ENCODE measurements at regions not wholly inside any gene's neighbourhood (a gene's known extent, or its start where the extent isn't known, plus 50 kb on each side); places are given as distances from the start of the nearest gene placed in this dataset.
"Not testable (repeated sequence)": the region's sequence is repeated elsewhere in the genome, so short reads cannot be mapped to it uniquely, and the experiment has no call there.

DNA sequence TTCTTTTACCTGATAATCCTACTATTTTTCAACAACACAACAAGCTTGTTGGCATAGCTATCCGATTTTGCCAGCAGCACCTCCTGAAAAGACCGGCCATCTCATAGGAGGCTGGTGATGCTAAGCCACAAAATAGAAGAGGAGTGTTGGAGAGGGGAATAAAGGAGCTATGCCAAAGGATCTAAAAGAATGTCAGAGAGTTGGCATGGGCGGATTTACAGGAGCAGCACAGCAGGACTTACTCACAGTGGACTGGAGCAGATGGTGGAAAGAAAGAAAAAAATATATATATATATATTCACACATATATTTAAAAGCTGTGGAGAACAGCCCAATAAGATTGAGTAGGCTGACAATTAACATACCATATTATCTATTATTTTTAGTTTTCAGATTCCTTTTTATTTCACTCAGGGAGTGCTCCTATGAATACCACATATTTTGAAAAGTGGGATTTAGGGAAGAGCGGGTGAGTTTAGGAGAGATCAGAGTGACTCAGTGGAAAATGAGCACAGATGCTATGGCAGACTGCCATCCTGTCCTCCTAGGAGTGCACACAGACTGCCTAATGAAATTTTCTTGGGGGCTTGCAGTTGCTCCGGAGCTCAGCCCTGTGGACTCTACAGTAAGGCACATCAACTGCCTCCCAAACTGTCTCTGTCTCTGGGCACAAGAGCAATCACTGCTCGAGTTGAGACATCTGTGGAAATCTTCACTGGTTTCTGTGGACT is 394.4 kb upstream of the CHRM3 start:
- DNase-seq: no peak

DNA sequence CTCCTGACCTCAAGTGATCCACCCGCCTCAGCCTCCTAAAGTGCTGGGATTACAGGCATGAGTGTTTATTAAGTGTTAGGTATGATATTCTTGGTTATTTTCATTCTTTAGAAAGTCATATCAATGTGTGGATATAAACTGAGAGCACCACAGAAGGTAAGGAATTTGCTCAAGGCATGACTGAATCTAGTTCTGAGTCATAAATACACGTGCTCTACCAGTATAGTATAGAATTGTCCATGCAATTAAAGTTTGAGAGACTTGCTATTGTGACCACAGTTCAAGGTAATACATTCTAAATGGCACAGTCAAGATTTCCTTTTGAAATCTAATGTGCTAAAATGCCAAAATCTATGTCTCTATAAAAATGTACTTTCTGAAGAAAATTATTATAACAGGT is 401.1 kb upstream of the CHRM3 start:
- no peak for DNase-seq

DNA sequence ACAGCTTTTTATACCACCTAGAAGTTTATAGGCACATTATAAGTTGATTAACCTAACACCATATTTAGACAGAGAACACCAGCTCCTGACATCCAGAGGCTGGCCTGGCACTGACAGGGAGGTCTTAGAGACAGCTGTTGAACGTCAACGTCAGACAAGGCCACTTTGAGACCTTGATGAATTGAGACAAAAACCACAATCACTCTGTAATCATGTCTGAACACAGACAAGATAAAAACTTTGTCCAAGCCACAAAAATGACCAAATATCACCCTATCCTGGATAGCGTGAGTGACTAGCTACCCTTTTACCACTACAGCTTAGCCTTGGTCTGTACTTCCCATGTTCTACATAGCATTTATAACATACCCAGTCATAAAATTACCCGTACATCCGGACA is 403.6 kb upstream of the CHRM3 start:
- peak; percentile 74 for DNase-seq

DNA sequence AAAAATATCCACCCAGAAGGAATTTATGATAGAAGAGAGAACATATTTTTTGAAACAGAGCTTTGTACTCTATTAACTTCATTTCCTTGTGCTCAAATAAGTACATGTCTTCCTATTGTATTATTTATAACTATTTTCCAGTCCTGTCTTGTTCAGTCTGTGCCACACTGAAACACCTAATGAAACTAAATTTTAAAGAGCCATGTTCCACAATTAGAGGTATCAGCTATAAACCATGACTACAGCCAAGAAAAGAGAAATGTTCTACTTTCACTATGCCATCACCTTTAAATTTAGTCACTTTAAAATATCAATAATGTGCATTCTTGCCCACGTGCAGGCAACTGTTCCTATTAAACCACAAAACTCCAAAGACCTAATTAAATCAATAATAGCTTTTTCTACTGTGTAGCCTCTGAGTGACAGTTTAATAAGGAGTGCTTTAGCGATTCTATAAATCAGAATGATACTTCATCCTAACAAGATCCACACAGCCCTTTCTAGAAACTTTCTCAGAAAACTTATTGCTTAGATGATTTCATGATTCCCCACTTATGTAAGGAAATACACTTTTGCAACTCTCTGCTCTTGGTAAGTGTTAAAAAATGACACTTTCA is 404.9 kb upstream of the CHRM3 start:
- DNase-seq: no peak

DNA sequence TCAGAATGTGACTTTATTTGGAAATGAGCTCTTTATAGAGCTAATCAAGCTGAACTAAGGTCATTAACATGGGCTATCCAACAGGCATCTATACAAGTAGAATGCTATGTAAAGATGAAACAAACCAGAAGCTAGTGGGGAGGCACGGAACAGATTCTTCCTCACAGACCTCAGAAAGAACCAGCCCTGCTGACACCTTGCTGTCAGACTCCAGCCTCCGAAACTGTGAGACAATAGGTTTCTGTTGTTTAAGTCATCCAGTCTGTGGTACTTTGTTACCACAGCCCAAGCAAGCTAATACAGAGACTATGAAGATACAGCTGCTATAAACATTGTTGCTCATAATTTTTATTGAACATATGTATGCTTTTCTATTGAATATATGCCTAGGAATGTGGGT is 406.3 kb upstream of the CHRM3 start:
- no peak for DNase-seq

DNA sequence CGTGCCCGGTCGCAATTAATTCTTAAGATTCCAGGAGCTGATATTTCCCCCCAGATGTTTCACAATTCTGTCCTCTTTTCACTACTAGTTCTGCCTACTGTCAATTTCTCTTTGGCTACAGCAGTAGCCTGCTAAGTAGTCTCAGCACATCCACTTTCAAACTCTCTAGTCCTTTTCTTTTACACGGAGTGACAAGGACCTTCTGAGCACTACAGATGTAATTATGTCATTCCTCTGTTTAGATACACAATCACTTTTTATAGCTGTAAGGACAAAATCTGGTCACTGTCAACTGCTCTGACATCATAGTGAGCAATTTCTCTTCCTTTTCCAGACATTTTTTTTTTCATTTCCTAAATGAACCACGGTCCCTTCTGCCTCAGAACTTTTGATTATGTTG is 421.7 kb upstream of the CHRM3 start:
- no peak for DNase-seq

DNA sequence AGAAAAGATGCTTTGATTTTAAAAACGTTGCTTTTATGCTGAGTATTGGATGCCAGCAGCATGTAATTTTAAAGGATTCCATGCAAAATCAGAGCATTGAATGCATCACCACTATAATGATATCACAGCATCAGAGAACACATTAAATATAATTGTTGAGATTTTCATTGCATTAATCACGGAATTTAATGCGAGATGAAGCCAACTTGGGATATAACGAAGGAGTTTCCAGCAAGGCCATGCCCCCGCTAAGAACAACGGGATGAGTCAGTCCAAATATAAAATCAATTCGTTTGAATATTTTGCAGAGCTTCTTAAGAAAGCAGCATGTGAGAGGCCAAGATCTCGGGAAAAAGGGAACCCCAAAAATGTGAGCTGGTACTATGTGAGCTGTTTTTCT is 423.4 kb upstream of the CHRM3 start:
- no peak for DNase-seq

DNA sequence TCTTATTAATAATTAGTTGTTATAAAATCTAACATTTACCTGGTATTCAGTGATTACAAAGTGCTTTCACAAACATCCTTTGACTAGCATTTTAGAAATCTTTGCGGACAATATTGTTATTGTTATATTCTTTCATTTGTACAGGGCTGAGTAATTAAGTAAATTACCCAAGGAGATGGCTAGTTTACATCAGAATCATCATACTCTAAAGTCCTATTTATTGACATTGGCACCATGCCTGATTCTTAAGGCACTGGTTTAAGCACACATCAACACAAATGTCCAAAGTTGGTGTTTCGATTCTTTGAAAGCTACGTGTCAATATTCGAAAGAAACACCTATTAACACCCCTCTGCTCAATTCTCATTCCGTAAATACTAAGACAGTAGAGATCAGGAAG is 424.6 kb upstream of the CHRM3 start:
- no peak for DNase-seq

DNA sequence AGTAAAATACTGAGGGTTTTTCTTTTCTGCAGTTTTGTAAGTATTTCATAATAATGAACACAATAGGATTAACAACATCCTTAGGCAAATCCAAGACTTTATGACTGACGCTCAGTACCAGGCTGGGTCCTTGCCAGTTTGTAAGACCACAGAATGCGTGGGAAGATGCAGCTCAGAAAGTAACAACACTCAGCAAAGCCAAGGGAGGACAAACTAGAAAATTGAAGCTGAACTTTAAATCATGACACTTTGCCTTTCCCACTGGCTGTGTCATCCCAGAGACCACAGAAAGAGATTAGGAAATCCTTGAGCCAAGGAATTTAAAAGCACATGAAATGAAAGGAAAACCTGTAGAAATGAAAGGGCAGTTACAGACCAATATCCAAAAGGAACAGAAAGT is 426.3 kb upstream of the CHRM3 start:
- no peak for DNase-seq

DNA sequence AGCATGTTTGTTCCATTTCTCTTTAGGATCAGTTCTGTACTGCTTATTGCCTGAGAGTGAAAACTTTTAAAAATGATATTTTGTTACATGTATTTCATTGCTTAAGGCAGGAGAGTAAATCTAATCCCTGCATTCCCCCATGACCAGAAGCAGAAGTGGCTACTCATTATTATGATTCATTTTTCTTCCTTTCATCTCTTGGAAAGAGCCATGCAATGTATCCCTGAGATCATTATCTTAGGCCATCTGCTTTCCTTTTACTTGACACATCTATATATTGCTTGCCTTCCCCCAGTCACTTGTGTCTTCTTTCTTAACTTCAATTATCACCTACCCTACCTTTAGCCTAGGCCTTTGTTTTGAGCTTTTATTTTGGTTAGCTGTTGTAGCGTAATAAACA is 430.4 kb upstream of the CHRM3 start:
- DNase-seq: no peak

DNA sequence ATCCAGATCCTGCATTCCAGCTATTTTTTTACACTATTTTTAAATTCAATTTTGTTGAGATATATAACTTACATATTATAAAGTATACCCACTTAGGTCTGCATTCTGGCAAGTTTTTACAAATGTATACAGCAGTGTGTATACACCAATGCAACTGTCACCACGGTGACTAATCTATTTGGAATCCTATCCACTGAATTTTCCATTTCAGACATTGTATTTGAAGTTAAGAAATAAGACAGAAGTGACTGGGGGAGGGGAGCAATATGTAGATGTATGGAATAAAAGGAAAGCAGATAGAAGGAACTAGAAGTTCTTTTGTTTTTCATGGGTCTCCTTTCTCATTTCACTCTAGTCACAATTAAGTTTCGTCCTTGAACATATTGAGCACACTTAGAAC is 431.5 kb upstream of the CHRM3 start:
- no peak for DNase-seq

DNA sequence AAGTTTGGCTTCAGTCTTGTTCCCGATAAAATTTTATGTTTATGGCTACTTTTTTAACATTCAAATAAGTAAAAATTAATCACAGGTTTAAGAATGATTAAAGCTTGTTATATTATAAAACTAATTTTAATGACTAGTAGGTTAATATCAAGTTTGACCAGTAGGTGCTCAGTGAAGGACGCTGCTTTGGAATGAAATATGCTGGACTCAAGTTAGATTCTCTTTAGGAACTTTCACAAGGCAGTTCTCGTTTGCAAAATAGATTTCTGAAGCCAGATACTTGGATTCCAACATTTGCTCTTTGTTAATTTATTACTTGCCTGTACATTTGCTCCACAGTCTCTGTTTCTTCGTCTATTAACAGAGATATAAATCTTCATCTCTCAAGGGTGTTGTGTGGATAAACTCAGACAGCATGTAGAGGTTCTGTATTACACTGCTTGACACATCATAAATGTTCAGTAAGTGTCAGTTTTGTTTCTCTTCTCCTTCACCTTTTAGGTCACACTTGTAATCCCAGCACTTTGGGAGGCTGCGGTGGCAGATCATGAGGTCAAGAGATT is 432.8 kb upstream of the CHRM3 start:
- no peak for DNase-seq

DNA sequence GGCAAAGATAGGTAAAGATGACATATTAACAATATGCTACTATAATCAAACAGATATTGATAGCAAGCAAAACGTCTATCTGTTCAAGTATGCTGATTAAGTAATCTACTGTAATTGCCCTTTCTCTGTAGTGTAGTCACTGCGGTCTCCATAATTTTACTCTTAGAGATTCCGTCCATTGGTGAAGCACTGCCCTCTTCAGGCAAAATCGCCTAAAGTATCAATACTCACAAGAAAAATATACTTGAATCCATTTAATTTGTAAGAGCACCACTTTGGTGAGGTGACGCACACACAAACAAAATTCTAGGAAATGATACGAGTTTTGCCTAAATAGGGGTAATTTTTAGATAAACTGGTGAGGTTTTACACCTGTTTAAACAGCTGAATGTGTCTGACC is 434.6 kb upstream of the CHRM3 start:
- DNase-seq: peak; percentile 75

DNA sequence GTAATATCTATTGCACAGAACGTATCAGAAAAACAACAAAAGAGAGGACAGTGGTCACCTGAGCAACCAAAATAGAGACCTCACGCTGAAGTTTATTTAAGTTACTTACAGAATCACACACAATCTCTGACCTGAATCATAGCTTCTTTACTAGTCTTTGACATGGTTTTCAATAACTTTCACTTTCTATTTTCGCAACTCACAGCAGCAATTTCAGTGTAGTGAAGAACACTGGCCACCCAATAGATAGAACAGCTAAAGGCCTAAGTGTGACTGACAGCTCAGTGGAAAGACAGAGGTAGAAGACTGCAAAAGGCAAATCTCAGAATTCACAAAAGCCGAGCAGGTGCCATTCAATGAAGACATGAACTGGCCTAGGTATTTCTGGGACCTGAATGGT is 435.6 kb upstream of the CHRM3 start:
- peak; percentile 79 for DNase-seq

DNA sequence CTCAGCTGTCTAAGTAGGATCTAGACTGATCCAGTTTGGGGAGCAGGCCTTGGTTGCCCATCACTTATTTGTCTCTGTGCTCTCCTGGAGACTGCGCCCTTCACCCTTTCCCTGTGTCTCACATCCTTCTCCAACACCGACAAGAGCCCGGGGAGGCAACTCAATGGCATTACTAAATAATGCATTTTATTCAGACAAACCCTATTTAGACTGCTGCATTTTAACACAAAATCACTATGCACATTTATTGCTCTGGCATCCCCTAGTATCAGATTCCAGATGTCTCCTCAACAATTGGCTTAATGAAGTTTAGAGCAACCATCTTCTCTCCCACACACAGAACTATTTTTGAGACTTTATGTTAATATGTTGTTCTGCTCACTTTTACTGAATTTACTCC is 436.4 kb upstream of the CHRM3 start:
- DNase-seq: no peak

DNA sequence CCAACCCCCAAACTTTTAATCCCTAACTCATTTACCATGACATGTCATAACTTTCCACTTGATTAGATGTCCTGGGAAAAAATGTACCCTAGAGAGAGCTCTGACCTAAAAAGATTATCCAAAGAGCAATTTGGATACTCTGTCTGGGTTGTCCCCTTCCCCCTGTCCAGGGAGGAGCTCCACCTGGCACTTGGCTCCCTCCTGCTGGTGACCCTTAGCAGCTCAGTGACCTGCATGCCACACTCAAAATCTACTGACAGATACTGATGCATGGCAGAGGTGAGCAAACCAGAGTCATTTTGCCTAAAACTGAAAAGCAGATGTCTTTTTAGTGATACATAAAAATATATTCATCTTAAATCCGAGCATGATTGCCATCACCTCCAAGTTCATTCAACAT is 442.3 kb upstream of the CHRM3 start:
- DNase-seq: no peak

DNA sequence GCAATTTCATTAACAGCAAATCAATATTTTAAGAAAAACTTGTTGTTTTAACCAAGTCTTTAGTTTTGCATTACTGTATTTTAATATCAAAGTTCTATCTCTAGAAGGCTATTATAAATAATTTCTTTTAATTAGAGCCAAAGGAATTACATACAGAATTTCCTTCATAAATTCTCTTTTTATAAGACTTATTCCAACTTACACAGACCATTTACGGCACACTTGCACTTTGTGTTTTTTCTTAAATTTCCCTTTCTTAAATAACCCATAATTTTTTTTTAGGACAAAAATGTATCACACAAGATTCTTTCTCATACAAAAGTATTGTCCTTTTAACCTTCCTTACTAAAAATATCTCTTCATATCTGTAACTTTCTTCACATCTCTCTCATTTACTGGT is 458.5 kb upstream of the CHRM3 start:
- DNase-seq: no peak

DNA sequence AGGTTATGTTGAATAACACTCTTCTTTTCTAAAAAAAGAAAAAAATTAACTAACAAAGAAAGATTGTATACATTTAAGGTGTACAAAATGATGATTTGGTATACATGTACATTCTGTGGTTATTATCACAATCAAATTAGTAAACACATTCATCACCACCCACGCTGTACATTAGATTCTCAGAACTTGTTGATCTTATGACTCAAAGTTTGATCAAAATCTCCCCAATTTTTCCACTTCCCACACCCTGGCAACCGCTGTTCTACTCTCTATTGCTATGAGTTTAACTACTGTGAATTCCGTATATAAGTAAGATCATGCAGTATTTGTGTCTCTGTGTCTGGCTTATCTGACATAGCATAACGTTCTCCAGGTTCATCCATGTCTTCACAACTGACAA is 469.5 kb upstream of the CHRM3 start:
- DNase-seq: no peak

DNA sequence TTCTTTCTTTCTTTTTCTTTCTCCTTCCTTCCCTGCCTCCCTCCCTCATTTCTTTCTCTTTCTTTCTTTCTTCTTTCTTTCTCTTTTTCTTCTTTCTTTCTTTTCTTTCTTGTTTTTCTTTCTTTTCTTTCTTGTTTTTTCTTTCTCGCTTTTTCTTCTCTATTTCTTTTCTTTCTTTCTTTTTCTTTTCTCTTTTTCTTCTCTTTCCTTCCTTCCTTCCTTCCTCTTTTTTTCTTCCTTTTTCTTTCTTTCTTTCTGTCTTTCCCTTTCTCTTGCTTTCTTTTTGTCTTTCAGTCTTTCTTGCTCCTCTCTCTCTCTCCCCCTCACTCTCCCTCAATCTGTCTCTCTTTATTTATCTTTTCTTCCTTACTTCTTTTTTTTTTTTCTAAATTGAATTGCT is 472.0 kb upstream of the CHRM3 start:
- no peak for DNase-seq

DNA sequence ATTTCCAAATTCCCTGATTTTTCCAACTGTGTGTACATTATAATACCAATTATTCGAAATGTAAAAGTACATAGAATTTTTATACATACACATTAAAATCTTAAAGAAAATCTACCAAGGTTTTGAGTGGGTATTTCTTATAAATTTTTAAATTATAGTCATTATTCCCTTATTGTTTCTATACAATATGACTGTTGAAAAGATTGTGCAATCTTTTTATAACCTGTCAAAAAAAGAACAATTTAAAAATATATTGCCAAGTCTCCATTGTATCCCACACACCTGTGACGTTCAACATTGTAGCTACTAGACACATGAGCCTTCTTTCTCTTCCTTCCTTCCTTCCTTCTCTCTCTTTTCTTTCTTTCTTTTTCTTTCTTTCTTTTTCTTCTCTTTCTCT is 473.2 kb upstream of the CHRM3 start:
- no peak for DNase-seq

DNA sequence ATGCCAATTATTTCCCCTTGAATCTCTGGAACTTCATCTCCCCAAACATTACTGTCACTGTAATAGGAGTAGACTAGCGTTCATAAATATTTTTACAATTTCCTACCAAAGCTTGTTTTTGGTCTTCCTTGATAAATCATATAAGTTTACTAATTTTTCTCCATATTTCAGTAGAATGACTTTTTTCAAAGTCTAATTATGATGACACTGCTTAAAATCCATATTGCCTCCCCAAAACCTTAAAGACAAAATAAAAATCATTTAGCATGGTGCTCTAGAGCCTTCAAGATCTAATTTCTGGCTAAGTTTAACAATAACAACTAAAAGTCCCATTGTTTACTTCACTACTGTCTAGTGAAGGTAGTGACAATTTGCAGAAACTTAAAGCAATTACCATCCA is 474.2 kb upstream of the CHRM3 start:
- DNase-seq: no peak

DNA sequence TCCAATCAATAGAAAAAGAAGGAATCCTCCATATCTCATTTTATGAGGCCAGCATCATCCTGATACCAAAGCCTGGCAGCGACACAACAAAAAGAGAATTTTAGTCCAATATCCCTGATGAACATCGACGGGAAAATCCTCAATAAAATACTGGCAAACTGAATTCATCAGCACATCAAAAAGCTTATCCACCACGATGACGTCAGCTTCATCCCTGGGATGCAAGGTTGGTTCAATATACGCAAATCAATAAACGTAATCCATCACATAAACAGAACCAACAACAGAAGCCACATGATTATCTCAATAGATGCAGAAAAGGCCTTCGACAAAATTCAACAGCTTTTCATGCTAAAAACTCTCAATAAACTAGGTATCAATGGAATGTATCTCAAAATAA is 483.6 kb upstream of the CHRM3 start:
- DNase-seq: not testable (repeated sequence)

DNA sequence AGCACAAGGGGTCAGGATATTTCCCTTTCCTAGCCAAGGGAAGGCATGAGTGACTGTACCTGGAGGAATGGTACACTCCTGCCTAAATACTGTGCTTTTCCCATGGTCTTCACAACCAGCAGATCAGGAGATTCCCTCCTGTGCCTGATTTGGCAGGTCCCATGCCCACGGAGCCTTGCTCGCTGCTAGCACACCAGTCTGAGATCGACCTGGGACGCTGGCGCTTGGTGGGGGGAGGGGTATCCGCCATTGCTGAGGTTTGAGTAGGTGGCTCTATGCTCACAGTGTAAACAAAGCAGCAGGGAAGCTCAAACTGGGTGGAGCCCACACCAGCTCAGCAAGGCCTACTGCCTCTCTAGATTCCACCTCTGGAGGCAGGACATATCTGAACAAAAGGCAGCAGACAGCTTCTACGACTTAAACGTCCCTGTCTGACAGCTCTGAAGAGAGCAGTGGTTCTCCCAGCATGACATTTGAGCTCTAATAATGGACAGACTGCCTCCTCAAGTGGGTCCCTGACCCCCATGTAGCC is 486.0 kb upstream of the CHRM3 start:
- no peak for DNase-seq

DNA sequence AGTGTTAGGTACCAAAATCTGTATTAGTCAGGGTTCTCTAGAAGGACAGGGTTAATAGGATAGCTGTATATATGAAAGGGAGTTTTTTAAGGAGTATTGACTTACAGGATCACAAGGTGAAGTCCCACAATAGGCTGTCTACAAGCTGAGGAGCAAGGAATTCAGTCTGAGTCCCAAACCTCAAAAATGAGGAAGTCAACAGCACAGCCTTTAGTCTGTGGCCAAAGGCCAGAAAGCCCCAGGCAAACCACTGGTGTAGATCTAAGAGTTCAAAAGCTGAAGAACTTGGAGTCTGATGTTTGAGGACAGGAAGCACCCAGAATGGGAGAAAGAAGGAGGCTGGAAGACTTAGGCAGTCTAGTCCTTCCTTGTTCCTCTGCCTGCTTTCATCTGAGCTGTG is 487.5 kb upstream of the CHRM3 start:
- DNase-seq: peak; percentile 76

DNA sequence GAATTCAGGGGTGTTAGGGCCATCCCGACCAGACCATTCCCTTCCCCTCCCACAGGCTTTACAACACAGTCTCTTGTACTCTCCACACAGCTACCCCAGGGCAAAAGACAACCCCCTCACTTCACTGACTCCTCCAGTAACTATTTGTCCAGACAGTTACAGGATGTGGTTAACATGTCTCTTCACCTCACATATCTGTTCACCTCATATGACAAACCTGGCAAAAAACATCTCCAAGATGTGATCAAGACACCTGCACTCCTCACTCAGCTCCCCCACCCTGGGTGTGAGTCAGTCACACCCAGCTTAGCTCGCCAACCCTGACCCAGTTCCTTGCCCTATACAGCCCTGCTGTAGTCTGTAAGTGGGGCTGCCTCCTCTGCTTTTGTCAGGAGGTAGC is 490.5 kb upstream of the CHRM3 start:
- DNase-seq: no peak

All from OCI-M1 (cell line).